ENCODE measurements at regions not wholly inside any gene's neighbourhood (a gene's known extent, or its start where the extent isn't known, plus 50 kb on each side); places are given as distances from the start of the nearest gene placed in this dataset.

GRCh38 chr18:53817976-53818950, 406.2 kb downstream of the MBD2 start:
- TF ChIP-seq CTCF (conservative IDR thresholded peaks at IDR 0.05; ENCODE audit: low read length) (no peak), EZH2phosphoT487 (IDR thresholded peaks at IDR 0.05; ENCODE audit: borderline replicate concordance, low read depth, low read length) (no peak)
